IMR-90 (cell line): ENCODE measurements at regions not wholly inside any gene's neighbourhood (a gene's known extent, or its start where the extent isn't known, plus 50 kb on each side); places are given as distances from the start of the nearest gene placed in this dataset.

Source experiments
- ATAC-seq: fragments of 200-7000 bp; cut with Tn5 transposase; 2 replicates; pipeline ENCODE4 v1.9.1; 2020; ENCODE audit warnings: low read depth, mild to moderate bottlenecking, moderate library complexity
- BruUV-seq: library from RNA; stranded (reverse); fragments of 400-500 nt; replicated peaks from 2 replicates; lab custom pipeline; 2021; lab: Mats Ljungman, UMichigan
- CTCF ChIA-PET: fragments of 300-600 bp; formaldehyde crosslinking; extraction: SDS; loops from one replicate; lab custom pipeline; 2021; ENCODE audit warnings: antibody characterized with exemption; lab: Yijun Ruan, JAX
- POLR2A ChIA-PET: fragments of 300-600 bp; sonication (Branson Sonifier 250); formaldehyde crosslinking; loops from one replicate; lab custom pipeline; 2022; ENCODE audit warnings: antibody characterized with exemption; ENCODE audit not compliant: unreplicated experiment; lab: Charles Lee
- DNase-seq: peaks from one replicate; pipeline ENCODE4 v3.0.0; 2013
- H2AFZ ChIP-seq: replicated peaks from 2 replicates; pipeline ENCODE3; 2013; ENCODE audit warnings: low read length, mild to moderate bottlenecking; ENCODE audit not compliant: poor library complexity
- H2AK5ac ChIP-seq: 2 replicates; pipeline ENCODE4 v1.6.1; 2013; ENCODE audit warnings: low read depth, low read length, inconsistent platforms
- H2AK9ac ChIP-seq: replicated peaks from 2 replicates; pipeline ENCODE3; 2013; ENCODE audit warnings: mild to moderate bottlenecking, low read depth, low read length, moderate library complexity; ENCODE audit not compliant: poor library complexity
- H2BK120ac ChIP-seq: 2 replicates; pipeline ENCODE4 v1.6.1; 2013; ENCODE audit warnings: low read depth, low read length, inconsistent platforms
- H2BK15ac ChIP-seq: 3 replicates; pipeline ENCODE4 v1.6.1; 2013; ENCODE audit warnings: low read depth, low read length, inconsistent platforms
- H2BK20ac ChIP-seq: 2 replicates; pipeline ENCODE4 v1.6.1; 2013; ENCODE audit warnings: low read depth, mild to moderate bottlenecking, inconsistent platforms, low read length, moderate library complexity
- H2BK5ac ChIP-seq: 2 replicates; pipeline ENCODE4 v1.6.1; 2013; ENCODE audit warnings: mild to moderate bottlenecking, low read depth, low read length, inconsistent platforms; ENCODE audit not compliant: poor library complexity, severe bottlenecking
- H3K14ac ChIP-seq: replicated peaks from 2 replicates; pipeline ENCODE4 v1.6.1; 2013; ENCODE audit warnings: low read depth, low read length, inconsistent platforms
- H3K18ac ChIP-seq: 2 replicates; pipeline ENCODE4 v1.6.1; 2013; ENCODE audit warnings: low read depth, low read length, control low read depth
- H3K23ac ChIP-seq: 2 replicates; pipeline ENCODE4 v1.6.1; 2013; ENCODE audit warnings: low read depth, low read length, inconsistent platforms
- H3K27ac ChIP-seq: 2 replicates; pipeline ENCODE4 v1.5.1; 2013; ENCODE audit warnings: mild to moderate bottlenecking, control low read depth, low read length; ENCODE audit not compliant: insufficient read depth
- H3K27me3 ChIP-seq: 2 replicates; pipeline ENCODE4 v1.6.1; 2013; ENCODE audit warnings: low read length; ENCODE audit not compliant: control insufficient read depth, insufficient read depth
- H3K36me3 ChIP-seq: 2 replicates; pipeline ENCODE4 v1.6.1; 2013; ENCODE audit warnings: low read length, mixed read lengths; ENCODE audit not compliant: control insufficient read depth, insufficient read depth
- H3K4ac ChIP-seq: 2 replicates; pipeline ENCODE4 v1.6.1; 2013; ENCODE audit warnings: low read depth, low read length, inconsistent platforms
- H3K4me1 ChIP-seq: 2 replicates; pipeline ENCODE4 v1.6.1; 2013; ENCODE audit warnings: low read length, mixed read lengths; ENCODE audit not compliant: control insufficient read depth, insufficient read depth
- H3K4me2 ChIP-seq: 2 replicates; pipeline ENCODE4 v1.6.1; 2013; ENCODE audit warnings: low read depth, mild to moderate bottlenecking, control low read depth, low read length, moderate library complexity
- H3K4me3 ChIP-seq: 2 replicates; pipeline ENCODE4 v1.5.1; 2013; ENCODE audit warnings: low read depth, mild to moderate bottlenecking, control low read depth, low read length, moderate library complexity; ENCODE audit not compliant: insufficient read depth
- H3K56ac ChIP-seq: 2 replicates; pipeline ENCODE4 v1.6.1; 2013; ENCODE audit warnings: low read length, inconsistent platforms; ENCODE audit not compliant: insufficient read depth; ENCODE audit errors: extremely low read depth
- H3K79me1 ChIP-seq, 2 experiments: 2 replicates each; pipeline ENCODE4 v1.6.1; 2013; ENCODE audit warnings: low read length in 2 of 2, inconsistent platforms in 1 of 2, low read depth in 1 of 2
- H3K9ac ChIP-seq: 2 replicates; pipeline ENCODE4 v1.6.1; 2013; ENCODE audit warnings: low read depth, low read length, control low read depth
- H3K9me1 ChIP-seq: 2 replicates; pipeline ENCODE4 v1.6.1; 2013; ENCODE audit warnings: low read length, inconsistent platforms; ENCODE audit not compliant: insufficient read depth
- H3K9me3 ChIP-seq: 2 replicates; pipeline ENCODE4 v1.6.1; 2013; ENCODE audit warnings: low read length; ENCODE audit not compliant: control insufficient read depth, insufficient read depth
- H4K20me1 ChIP-seq: 2 replicates; pipeline ENCODE4 v1.6.1; 2013; ENCODE audit warnings: low read length, inconsistent platforms; ENCODE audit not compliant: insufficient read depth
- H4K5ac ChIP-seq: 2 replicates; pipeline ENCODE4 v1.6.1; 2013; ENCODE audit warnings: mild to moderate bottlenecking, low read depth, low read length, control low read depth
- H4K8ac ChIP-seq, 2 experiments: 2 replicates each; pipeline ENCODE4 v1.6.1; 2013; ENCODE audit warnings: low read depth in 2 of 2, low read length in 2 of 2, control low read depth in 1 of 2, inconsistent platforms in 1 of 2
- H4K91ac ChIP-seq: 2 replicates; pipeline ENCODE4 v1.6.1; 2013; ENCODE audit warnings: low read depth, low read length, inconsistent platforms; ENCODE audit not compliant: insufficient read depth
- CEBPB ChIP-seq: IDR thresholded peaks from 2 replicates; pipeline ENCODE4 v1.6.1; 2012; ENCODE audit warnings: low read depth, low read length, improper control_type of control experiment
- MAZ ChIP-seq: IDR thresholded peaks from 2 replicates; pipeline ENCODE4 v1.6.1; 2012; ENCODE audit warnings: low read depth, mild to moderate bottlenecking, low read length, improper control_type of control experiment, moderate library complexity, borderline replicate concordance
- POLR2A ChIP-seq: IDR thresholded peaks from 2 replicates; pipeline ENCODE4 v1.6.1; 2012; ENCODE audit warnings: mild to moderate bottlenecking, low read depth, low read length
- SMC3 ChIP-seq: fragments of 150-350 bp; IDR thresholded peaks from 2 replicates; pipeline ENCODE4 v1.6.1; 2016; ENCODE audit warnings: low read depth, mild to moderate bottlenecking, antibody characterized with exemption, low read length, moderate library complexity
- WGBS, 2 experiments: methylation state at CpG; one replicate each; pipeline versions ENCODE4 v1.1.5 to v1.1.7; 2013; ENCODE audit warnings: missing lambda C conversion rate in 2 of 2; ENCODE audit not compliant: insufficient read length in 1 of 2; ENCODE audit errors: extremely low coverage in 2 of 2; 5-methylcytosine and 5-hydroxymethylcytosine counted together
- dilution Hi-C: fragments of 300-500 bp; cut with HindIII; formaldehyde crosslinking; loops from one replicate; pipeline ENCODE4 v1.14.3; 2018; ENCODE audit warnings: low sequenced_read_pairs; ENCODE audit not compliant: unreplicated experiment
- in situ Hi-C: fragments of 300-500 bp; cut with MboI; formaldehyde crosslinking; loops from 3 replicates; pipeline ENCODE4 v1.14.3; 2019; ENCODE audit warnings: low sequenced_read_pairs, inconsistent platforms, mixed read lengths
- intact Hi-C: fragments of 100-400 bp; cut with micrococcal nuclease; formaldehyde crosslinking; loops from 2 replicates; pipeline ENCODE4 v1.10.0; 2022

DNA sequence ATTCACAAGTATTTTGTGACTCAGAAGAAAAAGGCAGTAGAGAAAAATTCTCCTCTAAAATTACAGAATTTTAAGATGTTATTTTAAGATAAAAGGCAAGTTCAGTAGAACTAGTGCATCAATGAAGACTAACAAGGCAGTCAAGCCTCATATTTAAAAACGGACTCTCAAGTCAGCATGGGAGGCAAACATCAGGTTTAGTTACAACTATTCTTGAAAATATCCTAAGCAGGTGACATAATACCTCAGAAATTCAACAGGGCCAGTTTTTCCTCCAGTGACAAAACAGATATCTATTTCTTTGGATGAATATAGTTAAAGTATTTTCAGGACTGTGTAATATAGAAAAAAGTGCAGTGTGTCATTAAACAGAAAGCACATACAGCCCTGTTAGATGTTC is 194.0 kb upstream of the NMUR2 start:
- DNase-seq (no peak), ATAC-seq (no peak)
- Histone ChIP-seq H3K79me1 (no peaks in the 10 kb centered on the region), H4K5ac (no peak overlapping the region), H2BK15ac (no peak overlapping the region), H4K91ac (no peak overlapping the region), H2BK5ac (no peak overlapping the region), H3K4me1 (no peaks in the 10 kb centered on the region), H3K18ac (no peak overlapping the region), H4K8ac (no peak overlapping the region), H3K4ac (no peak overlapping the region), H3K56ac (no peak overlapping the region), H3K27ac (no peak overlapping the region), H3K4me2 (no peak overlapping the region), H2BK120ac (no peak overlapping the region), H3K9me1 (no peaks in the 10 kb centered on the region), H2BK20ac (no peak overlapping the region), H2AFZ (no peak overlapping the region), H3K27me3 (no peaks in the 10 kb centered on the region), H4K20me1 (no peaks in the 10 kb centered on the region), H3K4me3 (no peak overlapping the region), H2AK9ac (no peak overlapping the region), H3K36me3 (no peaks in the 10 kb centered on the region), H3K23ac (no peak overlapping the region), H3K9me3 (peaks cover 2% of the 10 kb centered on the region; the same call in 1 of the 2 replicates), H3K14ac (no peak overlapping the region), H2AK5ac (no peak overlapping the region), H3K9ac (no peak overlapping the region)
- TF ChIP-seq CEBPB, result no peak
- no peak for TF ChIP-seq POLR2A
- TF ChIP-seq SMC3, result no peak
- TF ChIP-seq MAZ, result no peak
- no TSS peak for BruUV-seq
- dilution Hi-C loops, result no loop called here
- ChIA-PET POLR2A (no interaction called here), CTCF (no interaction called here)
- in situ Hi-C loops, result no loop called here
- intact Hi-C loops, result no loop called here
- no CpG with 5 or more reads among the region's 1 CpG for WGBS, 2 experiments
